ENCODE measurements at regions not wholly inside any gene's neighbourhood (a gene's known extent, or its start where the extent isn't known, plus 50 kb on each side); places are given as distances from the start of the nearest gene placed in this dataset.
A peak's percentile ranks its signal among the peaks of the same experiment; 100 is the strongest.

DNA sequence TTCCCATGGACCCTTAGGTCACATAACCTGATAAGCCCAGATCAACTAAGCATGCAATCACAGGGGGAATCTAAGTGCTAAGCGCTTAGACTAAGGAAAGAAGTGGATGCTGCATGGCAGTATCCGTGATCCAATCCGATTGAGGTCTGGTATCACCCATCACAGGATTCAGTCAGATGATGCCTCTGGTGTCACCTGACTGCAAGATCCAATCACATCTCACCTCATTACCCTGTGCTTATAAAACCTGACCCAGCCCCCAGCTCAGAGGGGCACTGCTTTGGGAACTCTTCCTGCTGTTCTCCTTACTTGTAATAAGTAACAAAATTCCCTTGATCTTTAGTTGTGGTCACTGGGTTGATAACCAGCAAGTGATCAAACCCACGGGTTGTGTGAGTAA is 84.7 kb upstream of the TMEM168 start:
- Mint-ChIP-seq H3K4me3 (no peak overlapping the region), H3K9me3 (peaks cover 21% of the 10 kb centered on the region), H3K27ac (no peak overlapping the region), H3K4me1 (peaks cover 9% of the 10 kb centered on the region), H3K36me3 (peaks cover 27% of the 10 kb centered on the region), H3K27me3 (ENCODE audit: low read depth) (no peaks in the 10 kb centered on the region)
- TF ChIP-seq, protein P1, sequence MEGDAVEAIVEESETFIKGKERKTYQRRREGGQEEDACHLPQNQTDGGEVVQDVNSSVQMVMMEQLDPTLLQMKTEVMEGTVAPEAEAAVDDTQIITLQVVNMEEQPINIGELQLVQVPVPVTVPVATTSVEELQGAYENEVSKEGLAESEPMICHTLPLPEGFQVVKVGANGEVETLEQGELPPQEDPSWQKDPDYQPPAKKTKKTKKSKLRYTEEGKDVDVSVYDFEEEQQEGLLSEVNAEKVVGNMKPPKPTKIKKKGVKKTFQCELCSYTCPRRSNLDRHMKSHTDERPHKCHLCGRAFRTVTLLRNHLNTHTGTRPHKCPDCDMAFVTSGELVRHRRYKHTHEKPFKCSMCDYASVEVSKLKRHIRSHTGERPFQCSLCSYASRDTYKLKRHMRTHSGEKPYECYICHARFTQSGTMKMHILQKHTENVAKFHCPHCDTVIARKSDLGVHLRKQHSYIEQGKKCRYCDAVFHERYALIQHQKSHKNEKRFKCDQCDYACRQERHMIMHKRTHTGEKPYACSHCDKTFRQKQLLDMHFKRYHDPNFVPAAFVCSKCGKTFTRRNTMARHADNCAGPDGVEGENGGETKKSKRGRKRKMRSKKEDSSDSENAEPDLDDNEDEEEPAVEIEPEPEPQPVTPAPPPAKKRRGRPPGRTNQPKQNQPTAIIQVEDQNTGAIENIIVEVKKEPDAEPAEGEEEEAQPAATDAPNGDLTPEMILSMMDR (IDR thresholded peaks at IDR 0.05; ENCODE audit: unreplicated experiment): no peak
- DNase-seq (ENCODE audit: low spot score in 2 of 2, unreplicated experiment in 2 of 2): no peak

DNA sequence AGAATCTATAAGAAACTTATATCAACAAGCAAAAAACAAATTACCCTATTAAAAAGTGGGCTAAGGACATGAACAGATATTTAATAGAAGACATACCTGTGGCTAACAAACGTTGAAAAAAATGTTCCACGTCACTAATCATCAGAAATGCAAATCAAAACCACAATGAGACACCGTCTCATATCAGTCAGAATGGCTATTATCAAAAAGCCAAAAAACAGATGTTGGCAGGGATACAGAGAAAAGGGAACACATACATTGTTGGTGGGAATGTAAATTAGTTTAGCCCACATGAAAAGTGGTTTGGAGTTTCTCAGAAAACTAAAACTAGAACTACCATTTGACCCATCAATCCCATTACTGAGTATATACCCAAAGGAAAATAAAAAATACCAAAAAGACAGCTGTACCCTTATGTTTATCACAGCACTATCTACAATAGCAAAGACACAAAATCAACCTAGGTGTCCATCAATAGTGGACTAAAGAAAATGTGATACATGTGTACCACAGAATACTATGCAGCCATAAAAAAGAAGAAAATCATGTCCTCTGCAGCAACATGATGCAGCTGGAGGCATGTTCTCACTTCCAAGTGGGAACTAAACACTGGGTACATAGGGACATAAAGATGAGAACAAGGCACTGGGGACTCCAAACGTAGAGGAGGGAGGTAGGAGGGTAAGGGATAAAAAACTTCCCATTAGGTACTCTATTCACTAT is 83.8 kb upstream of the TMEM168 start:
- DNase-seq (ENCODE audit: low spot score in 2 of 2, unreplicated experiment in 2 of 2): no peak
- Mint-ChIP-seq H3K9me3 (peaks cover 30% of the 10 kb centered on the region), H3K27ac (no peak overlapping the region), H3K4me1 (peaks cover 8% of the 10 kb centered on the region), H3K4me3 (no peak overlapping the region), H3K27me3 (ENCODE audit: low read depth) (no peaks in the 10 kb centered on the region), H3K36me3 (peaks cover 36% of the 10 kb centered on the region)
- TF ChIP-seq, protein P1 (IDR thresholded peaks at IDR 0.05; ENCODE audit: unreplicated experiment): no peak

DNA sequence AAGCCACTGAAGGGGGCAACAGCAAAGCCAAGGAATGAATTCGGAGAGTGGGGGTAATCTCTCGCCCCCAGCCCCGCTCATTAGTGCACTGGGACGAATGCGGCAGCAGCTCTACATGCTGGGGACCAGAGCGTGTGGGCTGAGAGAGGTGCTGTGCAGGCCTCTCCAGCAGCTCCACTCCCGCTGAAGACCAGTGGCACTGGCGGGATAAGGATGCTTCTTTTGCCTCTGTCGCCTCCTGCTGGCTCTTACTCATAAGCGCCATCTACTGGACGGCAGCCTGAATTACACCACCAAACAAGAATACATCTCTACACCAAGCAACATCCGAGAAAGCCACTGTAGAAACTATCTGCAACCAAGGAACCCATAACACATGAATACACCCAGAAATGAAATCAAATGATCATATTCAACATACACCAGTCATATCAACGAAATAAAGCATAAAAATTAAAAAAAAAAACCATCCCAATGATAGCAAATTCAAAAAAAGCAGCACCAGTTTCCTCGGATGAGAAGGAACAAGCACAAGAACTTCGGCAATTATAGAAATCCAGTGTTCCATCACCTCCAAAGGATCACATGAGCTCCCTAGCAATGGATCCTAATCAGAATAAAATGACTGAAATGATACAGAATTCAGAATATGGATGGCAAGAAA is 79.0 kb upstream of the TMEM168 start:
- no peaks in the 10 kb centered on the region for H3K4me1 Mint-ChIP-seq
- H3K4me3 Mint-ChIP-seq: no peak overlapping the region
- peaks cover 41% of the 10 kb centered on the region for H3K36me3 Mint-ChIP-seq
- no peak for DNase-seq (ENCODE audit: low spot score in 2 of 2, unreplicated experiment in 2 of 2)
- H3K27ac Mint-ChIP-seq: no peak overlapping the region
- H3K27me3 Mint-ChIP-seq (ENCODE audit: low read depth): no peaks in the 10 kb centered on the region
- H3K9me3 Mint-ChIP-seq: peaks cover 40% of the 10 kb centered on the region
- TF ChIP-seq, protein P1 (IDR thresholded peaks at IDR 0.05; ENCODE audit: unreplicated experiment): peak; percentile 36

DNA sequence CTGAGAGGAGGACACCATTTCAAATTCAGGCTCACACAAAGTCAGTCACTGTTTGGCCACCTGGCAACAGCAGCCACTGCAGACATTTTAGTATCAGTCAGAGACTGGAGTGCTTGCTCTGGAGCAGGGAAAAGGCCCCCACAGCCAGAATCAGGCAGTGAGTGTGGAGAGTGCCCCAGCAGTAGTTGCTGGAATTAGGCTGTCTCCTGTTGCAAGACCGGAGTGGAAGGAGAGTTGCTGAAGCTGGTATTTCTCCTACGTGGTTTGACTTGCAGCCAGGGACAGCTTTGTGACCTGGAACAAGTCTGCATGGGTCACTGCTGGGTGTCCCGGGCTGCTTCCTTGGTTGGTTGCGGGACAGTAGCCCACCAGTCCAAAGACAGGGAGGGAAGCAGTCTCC is 78.4 kb upstream of the TMEM168 start:
- Mint-ChIP-seq H3K36me3 (peaks cover 40% of the 10 kb centered on the region), H3K9me3 (peaks cover 40% of the 10 kb centered on the region), H3K27me3 (ENCODE audit: low read depth) (no peaks in the 10 kb centered on the region), H3K4me1 (no peaks in the 10 kb centered on the region), H3K27ac (no peak overlapping the region), H3K4me3 (no peak overlapping the region)
- TF ChIP-seq, protein P1 (IDR thresholded peaks at IDR 0.05; ENCODE audit: unreplicated experiment): no peak
- no peak for DNase-seq (ENCODE audit: low spot score in 2 of 2, unreplicated experiment in 2 of 2)

DNA sequence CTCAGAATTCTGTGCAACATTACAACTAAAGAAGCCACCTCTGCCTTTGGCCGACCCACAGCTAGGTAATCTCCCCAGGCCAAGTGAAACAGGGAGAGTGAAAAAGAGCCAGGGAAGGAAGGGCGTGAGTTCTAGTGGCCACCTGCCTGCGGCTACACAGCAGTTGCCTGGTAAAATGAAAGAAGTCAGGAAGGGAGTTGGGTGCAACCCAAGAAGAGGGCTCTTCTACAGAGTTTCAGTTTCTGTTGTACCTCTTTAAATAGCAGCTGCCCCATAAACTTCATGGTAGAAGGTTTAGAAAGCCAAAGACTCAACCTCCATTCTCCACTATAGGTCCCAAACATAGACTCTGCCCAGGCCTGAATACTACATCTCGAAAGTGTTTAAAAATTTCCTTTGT is 76.2 kb upstream of the TMEM168 start:
- H3K27ac Mint-ChIP-seq: peak overlapping the region; percentile 44
- H3K4me1 Mint-ChIP-seq: no peaks in the 10 kb centered on the region
- TF ChIP-seq, protein P1 (IDR thresholded peaks at IDR 0.05; ENCODE audit: unreplicated experiment): no peak
- H3K4me3 Mint-ChIP-seq: no peak overlapping the region
- no peak for DNase-seq (ENCODE audit: low spot score in 2 of 2, unreplicated experiment in 2 of 2)
- peaks cover 48% of the 10 kb centered on the region for H3K9me3 Mint-ChIP-seq
- H3K27me3 Mint-ChIP-seq (ENCODE audit: low read depth): no peaks in the 10 kb centered on the region
- H3K36me3 Mint-ChIP-seq: peaks cover 55% of the 10 kb centered on the region
